Stimulated activated CD4-positive, alpha-beta T cell treated with anti-CD3 and anti-CD28 coated beads, Interleukin-12 subunit alpha, Interleukin-12 subunit beta, amount 100 ng/mL, for 24 hours (primary cell): ENCODE measurements at regions not wholly inside any gene's neighbourhood (a gene's known extent, or its start where the extent isn't known, plus 50 kb on each side); places are given as distances from the start of the nearest gene placed in this dataset.

Experiments
- DNase-seq, 2 experiments: peaks; one replicate each; pipeline ENCODE4 v3.0.0-alpha.2; 2020; ENCODE audit warnings: low read depth in 2 of 2

DNA sequence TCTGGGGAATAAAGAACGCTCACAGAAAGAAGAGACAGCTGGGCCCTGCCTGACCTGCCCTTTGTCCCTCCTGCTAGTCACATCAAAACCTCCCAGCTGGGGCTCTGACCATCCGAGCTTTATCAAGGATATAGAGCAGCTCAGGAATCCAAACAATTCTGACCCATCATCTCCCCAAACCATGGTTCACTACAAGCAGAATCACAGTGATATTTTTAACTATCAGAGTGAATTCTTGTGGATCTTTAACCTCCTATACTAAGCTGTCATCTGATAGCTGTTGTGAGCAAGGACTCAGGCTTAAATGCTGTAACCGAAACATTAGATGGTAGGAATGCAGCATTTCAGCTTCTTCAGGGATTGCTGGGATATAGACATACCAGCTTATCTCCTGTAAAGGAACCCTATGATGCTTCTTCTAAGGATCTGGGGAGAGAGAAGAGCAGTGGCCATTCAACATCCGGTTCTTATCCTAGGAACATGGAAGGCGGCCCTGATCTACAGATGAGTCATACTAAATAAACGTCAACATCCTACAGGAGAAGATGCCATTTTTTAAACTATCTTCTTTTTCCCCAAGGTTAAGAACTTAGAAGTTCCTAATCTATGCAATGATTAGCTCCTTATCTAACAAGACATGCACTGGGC, 84.7 kb upstream of the AKIP1 start:
- no peak for DNase-seq

- no peak for DNase-seq
These were observed 84.0 kb upstream of the AKIP1 start for GRCh38 chr11:8826901-8827560.

- no peak for DNase-seq
These were observed 82.9 kb upstream of the AKIP1 start for GRCh38 chr11:8828046-8828445.

- no peak for DNase-seq
These were observed 82.2 kb upstream of the AKIP1 start for GRCh38 chr11:8828580-8829361.

DNA sequence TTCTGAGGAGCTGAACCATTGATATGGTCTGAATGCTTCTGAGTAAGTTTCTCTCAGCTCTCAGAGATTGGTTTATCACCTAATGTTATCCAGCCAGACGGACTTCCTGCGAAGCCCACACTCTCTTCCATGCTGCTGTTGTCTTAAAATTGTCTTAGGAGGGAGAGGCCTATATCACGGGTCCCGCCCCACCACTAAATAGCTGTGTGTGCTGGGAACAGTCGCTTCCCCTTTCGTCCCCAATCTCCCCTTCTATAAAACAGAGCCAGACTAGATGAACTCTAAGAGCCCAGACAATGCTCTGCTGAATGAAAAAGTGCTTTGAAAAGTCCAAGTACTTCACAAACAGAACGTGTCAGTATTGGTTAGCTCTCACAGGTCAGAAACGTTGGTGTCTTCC, 81.4 kb upstream of the AKIP1 start:
- no peak for DNase-seq

DNA sequence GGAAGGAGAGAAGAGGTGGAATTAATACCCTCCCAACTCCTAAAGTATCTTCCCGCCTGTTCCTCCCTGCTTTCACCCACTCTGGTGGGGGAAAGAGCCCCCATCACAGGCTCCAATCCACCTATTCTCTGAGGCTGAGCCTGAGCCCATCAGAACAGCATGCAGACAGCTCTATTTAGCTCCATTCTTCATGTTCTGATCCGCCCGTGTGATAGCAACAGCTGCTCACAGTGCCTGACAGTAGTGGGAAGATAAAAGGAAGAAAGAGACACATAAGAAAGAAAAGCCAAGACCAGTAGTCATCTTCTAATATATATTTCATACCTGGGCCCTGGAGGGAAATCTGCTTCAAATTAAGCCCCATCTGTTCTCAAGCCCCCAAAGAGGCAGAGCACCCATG, 80.3 kb upstream of the AKIP1 start:
- DNase-seq, result no peak

DNA sequence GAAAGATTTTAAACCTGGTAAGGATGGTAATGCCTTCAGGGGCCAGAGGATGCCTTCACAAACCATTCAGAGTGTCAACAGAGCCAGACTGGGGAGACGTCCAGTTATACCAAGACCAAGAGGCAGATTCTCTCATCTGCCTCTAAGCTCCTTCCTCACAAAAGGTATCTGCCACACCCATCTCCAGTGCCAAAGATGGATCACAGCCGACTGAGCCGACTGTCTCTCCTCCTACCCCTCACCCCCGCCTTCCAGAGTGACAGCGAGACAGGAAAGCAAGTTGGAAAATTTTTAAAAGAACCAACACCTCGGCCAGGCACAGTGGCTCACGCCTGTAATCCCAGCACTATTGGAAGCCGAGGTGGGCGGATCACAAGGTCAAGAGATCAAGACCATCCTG, 79.1 kb upstream of the AKIP1 start:
- no peak for DNase-seq

DNA sequence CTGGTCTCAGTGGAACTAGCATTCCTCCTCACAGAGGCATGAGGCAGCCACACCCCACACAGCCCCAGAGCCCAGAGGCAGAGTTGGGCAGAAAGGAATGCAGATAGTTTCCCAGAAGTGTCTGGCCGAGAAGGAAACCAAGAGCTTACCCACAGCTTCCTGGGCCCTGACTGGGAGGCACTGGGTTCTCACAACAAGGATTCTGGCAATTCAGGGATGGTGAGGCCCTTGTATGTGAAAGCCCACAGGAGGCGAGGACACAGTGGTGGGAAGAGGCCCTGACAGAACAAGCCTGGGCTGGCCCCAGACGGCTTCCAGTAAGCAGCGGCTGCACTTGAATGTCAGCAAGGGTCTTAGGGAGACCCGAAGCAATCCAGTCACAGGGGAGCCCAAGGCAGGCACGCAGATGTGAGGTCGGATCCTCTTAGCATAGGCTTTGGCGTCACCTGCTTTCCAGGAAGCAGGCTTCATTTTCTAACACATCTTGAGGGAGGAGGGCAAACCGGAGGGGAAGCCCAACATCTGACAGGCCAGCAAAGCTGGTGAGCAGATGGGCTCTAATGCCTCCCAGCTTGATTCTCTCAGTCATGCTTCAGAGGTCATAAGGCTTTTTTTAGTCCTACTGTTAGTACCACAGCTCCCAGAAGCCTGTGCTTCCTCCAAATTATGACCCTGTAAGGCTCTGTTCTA, 78.3 kb upstream of the AKIP1 start:
- no peak for DNase-seq

DNA sequence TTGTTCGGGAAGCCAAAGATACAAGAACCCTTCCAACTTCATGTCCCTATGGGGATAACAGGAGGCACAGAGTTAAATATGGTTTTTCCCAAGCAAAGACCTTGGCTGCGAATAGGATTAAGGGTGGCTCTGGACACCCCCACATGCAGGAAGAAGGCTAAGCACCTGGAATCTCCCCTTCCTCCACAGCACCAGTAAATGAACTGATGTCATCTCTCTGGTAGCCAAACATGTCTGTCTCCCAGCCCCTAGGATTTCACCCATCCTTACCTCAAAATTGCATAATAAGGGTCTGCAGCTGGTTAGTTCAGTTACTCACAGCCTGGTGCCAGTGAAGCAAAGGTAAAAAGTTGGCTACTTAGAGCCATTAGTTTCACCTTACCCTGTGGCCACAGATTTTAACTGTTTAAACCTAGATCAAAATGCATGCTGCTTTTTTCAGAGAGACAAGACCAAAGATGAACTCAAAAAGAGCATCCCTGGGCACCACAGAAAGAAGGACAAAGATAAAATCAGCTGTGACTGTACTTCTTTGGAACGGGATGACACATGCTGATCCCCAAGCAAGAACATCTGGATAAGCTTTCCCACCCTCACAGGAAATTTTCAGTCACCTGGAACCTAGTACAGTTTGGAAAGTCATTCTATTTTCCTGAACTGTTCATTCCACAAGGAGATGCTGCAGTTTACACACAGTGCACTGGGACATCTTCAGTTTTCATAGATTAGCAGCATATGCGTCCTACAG, 77.2 kb upstream of the AKIP1 start:
- no peak for DNase-seq

- DNase-seq, result no peak
These were observed 76.6 kb upstream of the AKIP1 start for GRCh38 chr11:8834379-8834778.

DNA sequence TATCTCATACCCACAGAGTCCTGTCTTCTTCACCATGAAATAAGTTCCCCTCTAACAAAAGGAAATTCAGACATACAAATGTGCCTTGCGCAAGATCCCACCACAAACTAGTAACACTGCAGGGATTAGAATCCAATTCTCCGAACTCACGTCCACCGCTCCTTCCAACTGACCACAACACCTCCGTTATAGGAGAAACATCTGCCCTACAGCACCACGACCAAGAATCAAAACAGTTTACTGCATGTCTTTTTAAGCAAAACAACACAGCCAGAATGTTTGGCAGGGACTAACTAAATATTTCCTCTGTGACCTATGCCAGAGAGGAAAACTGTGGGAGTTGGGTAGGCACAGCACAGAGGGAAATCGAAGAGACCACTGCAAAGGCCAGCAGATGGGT, 72.7 kb upstream of the AKIP1 start:
- DNase-seq, result no peak

DNA sequence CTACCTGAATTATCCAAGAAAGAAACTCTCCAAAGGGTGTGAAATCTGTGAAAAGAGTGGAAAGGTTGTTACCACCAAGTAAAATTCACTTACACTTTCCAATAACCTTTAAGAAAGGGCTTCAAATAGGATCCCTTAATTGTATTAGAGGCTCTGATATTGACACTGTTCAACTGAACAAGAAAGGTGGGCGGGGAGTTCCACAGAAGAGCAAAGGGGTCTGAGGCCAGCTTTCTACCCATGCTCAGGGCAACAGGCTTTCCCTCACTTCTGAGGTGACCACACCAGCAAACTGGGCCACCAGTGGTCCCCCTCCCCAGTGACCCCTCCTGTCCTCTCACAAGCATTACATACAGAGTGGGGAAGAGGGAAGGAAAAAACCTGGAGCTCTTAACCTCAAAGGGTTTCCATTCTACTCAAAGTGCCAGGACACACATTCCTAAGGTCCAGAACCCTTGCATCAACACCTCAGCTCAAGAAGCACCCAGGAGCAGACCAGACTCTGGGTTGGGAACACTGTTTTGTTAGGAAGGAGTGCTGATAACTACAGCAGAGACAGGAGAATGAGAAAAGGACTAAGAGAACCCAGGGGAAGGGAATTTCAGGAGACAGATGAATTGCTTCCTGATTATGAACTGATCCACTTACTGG, 71.6 kb upstream of the AKIP1 start:
- DNase-seq, result no peak

- peak in 1 of 2 experiments; percentile 29 for DNase-seq
These were observed 70.7 kb upstream of the AKIP1 start for GRCh38 chr11:8839957-8840945.

DNA sequence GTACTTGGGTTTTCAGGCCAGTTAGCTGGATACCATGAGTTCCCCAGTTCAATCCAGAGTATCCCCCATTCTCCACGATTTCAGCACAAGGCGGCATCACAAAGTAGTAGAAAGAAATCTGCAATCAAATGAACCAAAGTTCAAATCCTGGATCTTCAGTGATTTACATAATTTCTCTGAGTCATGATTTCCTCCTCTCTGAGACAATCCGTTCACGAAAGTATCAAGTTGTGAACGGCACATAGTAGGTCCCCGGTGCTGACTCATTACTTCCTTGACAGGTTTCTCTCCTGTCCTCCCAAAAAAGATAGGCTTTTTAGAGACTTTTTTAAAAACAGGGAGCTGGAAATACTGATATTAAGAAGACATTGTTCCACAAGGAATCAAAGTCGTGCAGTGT, 69.1 kb upstream of the AKIP1 start:
- no peak for DNase-seq

DNA sequence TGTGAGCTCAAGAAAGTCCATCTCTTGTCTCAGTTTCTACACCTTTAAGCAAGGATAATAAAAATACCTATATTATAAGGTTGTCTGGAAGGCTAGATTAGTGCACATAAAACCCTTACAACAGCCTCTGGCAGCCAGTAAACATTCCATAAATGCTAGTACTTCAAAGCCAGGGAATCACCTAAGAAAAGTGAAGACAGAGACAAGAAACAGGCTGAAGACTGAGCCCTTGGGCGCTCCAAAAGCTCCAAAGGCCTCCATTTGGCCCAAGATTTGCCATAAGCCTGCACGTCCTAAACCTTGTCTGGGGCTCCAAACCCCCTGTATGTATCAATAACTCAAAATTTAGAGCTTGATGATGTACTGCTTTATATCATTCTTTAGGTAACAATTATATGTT, 52.2 kb upstream of the AKIP1 start:
- DNase-seq, result no peak
